ENCODE measurements at regions not wholly inside any gene's neighbourhood (a gene's known extent, or its start where the extent isn't known, plus 50 kb on each side); places are given as distances from the start of the nearest gene placed in this dataset.
"Not testable (repeated sequence)": the region's sequence is repeated elsewhere in the genome, so short reads cannot be mapped to it uniquely, and the experiment has no call there.

GRCh38 chr10:8173243-8173865 lies 118.9 kb downstream of the GATA3 start:
- no peak for TF ChIP-seq CTCF (conservative IDR thresholded peaks at IDR 0.05; ENCODE audit: low read depth, low read length)
- no peak overlapping the region for H3K4me3 ChIP-seq (ENCODE audit: low read depth, low read length)
- DNase-seq (ENCODE audit: low read depth) = no peak

- no peak for TF ChIP-seq CTCF (conservative IDR thresholded peaks at IDR 0.05; ENCODE audit: low read depth, low read length)
- H3K4me3 ChIP-seq (ENCODE audit: low read depth, low read length) = no peak overlapping the region
- no peak for DNase-seq (ENCODE audit: low read depth)
Observed at GRCh38 chr10:8173866-8174243, 119.4 kb downstream of the GATA3 start.

GRCh38 chr10:8174762-8175161 lies 120.3 kb downstream of the GATA3 start:
- no peak for DNase-seq (ENCODE audit: low read depth)
- no peak for TF ChIP-seq CTCF (conservative IDR thresholded peaks at IDR 0.05; ENCODE audit: low read depth, low read length)
- H3K4me3 ChIP-seq (ENCODE audit: low read depth, low read length) = no peak overlapping the region

- not testable (repeated sequence) for DNase-seq (ENCODE audit: low read depth); H3K4me3 ChIP-seq (ENCODE audit: low read depth, low read length)
Observed at GRCh38 chr10:8177526-8177925, 123.0 kb downstream of the GATA3 start.

- not testable (repeated sequence) for DNase-seq (ENCODE audit: low read depth); H3K4me3 ChIP-seq (ENCODE audit: low read depth, low read length)
Observed at GRCh38 chr10:8179773-8180172, 125.3 kb downstream of the GATA3 start.

GRCh38 chr10:8180360-8181109 lies 126.0 kb downstream of the GATA3 start:
- TF ChIP-seq CTCF (conservative IDR thresholded peaks at IDR 0.05; ENCODE audit: low read depth, low read length) = no peak
- DNase-seq (ENCODE audit: low read depth) = no peak
- no peak overlapping the region for H3K4me3 ChIP-seq (ENCODE audit: low read depth, low read length)

- no peak overlapping the region for H3K4me3 ChIP-seq (ENCODE audit: low read depth, low read length)
- no peak for DNase-seq (ENCODE audit: low read depth)
- TF ChIP-seq CTCF (conservative IDR thresholded peaks at IDR 0.05; ENCODE audit: low read depth, low read length) = no peak
Observed at GRCh38 chr10:8181496-8182157, 127.1 kb downstream of the GATA3 start.

- no peak for DNase-seq (ENCODE audit: low read depth)
Observed at GRCh38 chr10:8182806-8183205, 128.3 kb downstream of the GATA3 start.

More at GRCh38 chr10:8182806-8183205, 128.3 kb downstream of the GATA3 start:
- TF ChIP-seq CTCF (conservative IDR thresholded peaks at IDR 0.05; ENCODE audit: low read depth, low read length) = no peak
- H3K4me3 ChIP-seq (ENCODE audit: low read depth, low read length) = no peak overlapping the region

All from choroid plexus epithelial cell (primary cell).